T-cell (primary cell): ENCODE measurements at regions not wholly inside any gene's neighbourhood (a gene's known extent, or its start where the extent isn't known, plus 50 kb on each side); places are given as distances from the start of the nearest gene placed in this dataset.

ENCODE experiments used
- ATAC-seq, 4 experiments: fragments of 200-7000 bp in 3 of 4; fragments of 150-1000 bp in 1 of 4; cut with Tn5 transposase; replicated peaks in 1 of 4; 1 replicate in 3 of 4; 2 replicates in 1 of 4; pipeline ENCODE4 v1.10.0; 2021; ENCODE audit warnings: moderate library complexity in 3 of 4, mild to moderate bottlenecking in 2 of 4, moderate number of reproducible peaks in 1 of 4
- CTCF ChIA-PET, 2 donors: fragments of 300-600 bp; sonication (Branson Sonifier 250); formaldehyde crosslinking; loops; one replicate each; lab custom pipeline; 2022; ENCODE audit warnings: antibody characterized with exemption in 2 of 2; lab: Charles Lee
- POLR2A ChIA-PET, 2 donors: fragments of 300-600 bp; sonication (Branson Sonifier 250); formaldehyde crosslinking; loops; one replicate each; lab custom pipeline; 2022; ENCODE audit warnings: antibody characterized with exemption in 2 of 2; lab: Charles Lee
- DNase-seq, 35 experiments: peaks; one replicate each; pipeline versions ENCODE4 v3.0.0 to v3.0.0-alpha.2; 2013 to 2023
- H3K27ac ChIP-seq: one replicate; pipeline ENCODE4 v1.5.1; 2013; ENCODE audit warnings: low read length
- H3K27me3 ChIP-seq, 2 experiments: replicated peaks in 1 of 2; 1 replicate in 1 of 2; 2 replicates in 1 of 2; pipeline versions ENCODE4 v1.6.1 to v1.7.0; 2013; ENCODE audit warnings: low read length in 1 of 2, mixed read lengths in 1 of 2; ENCODE audit not compliant: control insufficient read depth in 2 of 2, insufficient read depth in 2 of 2; ENCODE audit errors: extremely low read depth in 1 of 2
- H3K36me3 ChIP-seq, 2 donors: 1 replicate in 1 of 2; 2 replicates in 1 of 2; pipeline versions ENCODE4 v1.6.1 to v1.7.0; 2013; ENCODE audit warnings: low read length in 1 of 2; ENCODE audit not compliant: control insufficient read depth in 2 of 2, insufficient read depth in 1 of 2; ENCODE audit errors: extremely low read depth in 1 of 2
- H3K4me1 ChIP-seq, 2 experiments: 1 replicate in 1 of 2; 2 replicates in 1 of 2; pipeline versions ENCODE4 v1.6.1 to v1.7.0; 2013; ENCODE audit warnings: low read length in 2 of 2, mixed read lengths in 1 of 2; ENCODE audit not compliant: insufficient read depth in 2 of 2, control insufficient read depth in 1 of 2; ENCODE audit errors: extremely low read depth in 1 of 2
- H3K4me3 ChIP-seq, 2 donors: 1 replicate in 1 of 2; 2 replicates in 1 of 2; pipeline versions ENCODE4 v1.5.1 to v1.7.0; 2013; ENCODE audit warnings: mild to moderate bottlenecking in 2 of 2, low read length in 1 of 2, moderate library complexity in 1 of 2; ENCODE audit not compliant: control insufficient read depth in 1 of 2; ENCODE audit errors: extremely low read depth in 1 of 2
- H3K9me3 ChIP-seq: 2 replicates; pipeline ENCODE4 v1.7.0; 2013
- H3K27ac Mint-ChIP-seq, 2 donors: one replicate each; pipeline ENCODE4 v1.8.0; 2020 to 2021; ENCODE audit warnings: mild to moderate bottlenecking in 2 of 2, mixed read lengths in 2 of 2
- H3K27me3 Mint-ChIP-seq, 2 donors: one replicate each; pipeline ENCODE4 v1.8.0; 2021 to 2022; ENCODE audit warnings: mixed read lengths in 2 of 2
- H3K36me3 Mint-ChIP-seq: one replicate; pipeline ENCODE4 v1.8.0; 2021; ENCODE audit warnings: mixed read lengths
- H3K4me1 Mint-ChIP-seq, 3 donors: one replicate each; pipeline ENCODE4 v1.8.0; 2020 to 2022; ENCODE audit warnings: mixed read lengths in 3 of 3, mild to moderate bottlenecking in 1 of 3
- H3K4me3 Mint-ChIP-seq, 3 donors: one replicate each; pipeline ENCODE4 v1.8.0; 2020 to 2022; ENCODE audit warnings: mild to moderate bottlenecking in 3 of 3, mixed read lengths in 3 of 3, moderate library complexity in 3 of 3
- H3K9me3 Mint-ChIP-seq, 3 donors: one replicate each; pipeline ENCODE4 v1.8.0; 2020 to 2022; ENCODE audit warnings: mixed read lengths in 3 of 3
- WGBS: methylation state at CpG from one replicate; pipeline ENCODE4 v1.1.5; 2013; ENCODE audit warnings: missing lambda C conversion rate; ENCODE audit not compliant: insufficient coverage; 5-methylcytosine and 5-hydroxymethylcytosine counted together

DNA sequence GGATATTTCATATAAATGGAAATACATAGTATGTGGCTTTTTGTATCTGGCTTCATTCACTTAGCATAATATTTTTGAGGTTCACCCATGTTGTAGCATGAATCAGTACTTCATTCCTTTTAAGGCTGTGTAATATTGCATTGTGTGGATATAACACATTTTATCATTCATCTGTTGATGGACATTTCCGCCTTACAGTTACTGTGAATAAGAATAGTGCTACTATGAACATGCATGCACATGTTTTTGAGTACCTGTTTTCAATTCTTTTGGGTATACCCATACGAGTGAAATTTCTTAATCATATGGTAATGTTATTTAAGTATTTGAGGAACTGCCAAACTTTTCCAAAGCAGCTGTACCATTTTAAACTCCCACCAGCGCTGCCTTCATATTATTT is 539.6 kb upstream of the DIPK2B start:
- H3K9me3 ChIP-seq: no peaks in the 10 kb centered on the region
- H3K4me3 Mint-ChIP-seq: no peak overlapping the region
- peaks cover 5% of the 10 kb centered on the region for H3K36me3 Mint-ChIP-seq
- ChIA-PET POLR2A (no interaction called here), CTCF (no interaction called here)
- no peaks in the 10 kb centered on the region for H3K9me3 Mint-ChIP-seq
- H3K27me3 Mint-ChIP-seq: peaks cover 0 to 4% of the 10 kb centered on the region in 2 donors
- no peaks in the 10 kb centered on the region for H3K4me1 Mint-ChIP-seq
- H3K4me3 ChIP-seq: no peak overlapping the region
- no peaks in the 10 kb centered on the region for H3K27me3 ChIP-seq
- no peak overlapping the region for H3K27ac ChIP-seq
- no peaks in the 10 kb centered on the region for H3K4me1 ChIP-seq
- DNase-seq (no peak), ATAC-seq (no peak)
- no peak overlapping the region for H3K27ac Mint-ChIP-seq
- no peaks in the 10 kb centered on the region for H3K36me3 ChIP-seq
- no CpG with 5 or more reads among the region's 3 CpGs for WGBS

GRCh38 chrX:45735571-45735970 is 534.9 kb upstream of the DIPK2B start:
- H3K36me3 ChIP-seq: no peaks in the 10 kb centered on the region
- H3K9me3 ChIP-seq: no peaks in the 10 kb centered on the region
- ATAC-seq: no peak
- H3K4me3 ChIP-seq: no peak overlapping the region
- Mint-ChIP-seq H3K4me3 (no peak overlapping the region), H3K4me1 (no peaks in the 10 kb centered on the region), H3K9me3 (no peaks in the 10 kb centered on the region), H3K36me3 (no peaks in the 10 kb centered on the region), H3K27me3 (peaks cover 0 to 8% of the 10 kb centered on the region in 2 donors), H3K27ac (no peak overlapping the region)
- no CpG with 5 or more reads among the region's 1 CpG for WGBS
- POLR2A ChIA-PET: interaction anchor here in 1 of 2 donors (0.6 kb wide), 1 partner anchor 14 kb away, joined by 7 read pairs; no protein-coding TSS in a partner anchor
- no peak for DNase-seq
- CTCF ChIA-PET: interaction anchor here in 1 of 2 donors (0.7 kb wide), 1 partner anchor 42 kb away, joined by 4 read pairs; no protein-coding TSS in a partner anchor
- no peaks in the 10 kb centered on the region for H3K27me3 ChIP-seq
- H3K4me1 ChIP-seq: no peaks in the 10 kb centered on the region
- no peak overlapping the region for H3K27ac ChIP-seq

- CTCF ChIA-PET: no interaction called here
- H3K4me1 Mint-ChIP-seq: no peaks in the 10 kb centered on the region
Measured at GRCh38 chrX:45731448-45731847, 530.8 kb upstream of the DIPK2B start.

DNA sequence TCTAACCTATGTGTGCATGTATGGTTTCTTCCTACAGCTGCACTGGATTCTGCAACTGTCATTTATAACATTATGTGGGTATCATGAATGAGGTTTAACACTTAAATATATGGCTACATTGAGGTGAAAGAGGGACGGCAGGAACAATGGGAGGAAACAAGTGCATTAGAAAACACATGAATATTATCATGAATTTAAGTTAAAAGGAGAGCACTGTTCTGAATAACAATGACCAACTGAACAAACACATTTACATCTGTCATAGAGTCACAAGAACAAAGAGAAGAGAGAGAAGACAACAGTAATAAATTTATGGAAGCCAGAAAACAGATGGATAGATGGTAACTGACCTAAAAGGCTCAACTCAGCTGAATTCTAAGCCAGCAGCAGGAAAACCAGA is 527.1 kb upstream of the DIPK2B start:
- Histone ChIP-seq H3K4me3 (no peak overlapping the region), H3K27me3 (no peaks in the 10 kb centered on the region), H3K9me3 (no peaks in the 10 kb centered on the region), H3K36me3 (no peaks in the 10 kb centered on the region), H3K4me1 (no peaks in the 10 kb centered on the region), H3K27ac (no peak overlapping the region)
- Mint-ChIP-seq H3K9me3 (no peaks in the 10 kb centered on the region), H3K4me3 (no peak overlapping the region), H3K27ac (no peak overlapping the region), H3K4me1 (no peaks in the 10 kb centered on the region), H3K27me3 (peaks cover 0 to 6% of the 10 kb centered on the region in 2 donors), H3K36me3 (no peaks in the 10 kb centered on the region)
- no peak for ATAC-seq
- CTCF ChIA-PET: no interaction called here
- POLR2A ChIA-PET: no interaction called here
- no peak for DNase-seq
- WGBS: no CpG with 5 or more reads among the region's 1 CpG

More at GRCh38 chrX:45731448-45731847, 530.8 kb upstream of the DIPK2B start:
- ATAC-seq (no peak), DNase-seq (no peak)
- Histone ChIP-seq H3K27ac (no peak overlapping the region), H3K36me3 (no peaks in the 10 kb centered on the region), H3K27me3 (no peaks in the 10 kb centered on the region), H3K9me3 (no peaks in the 10 kb centered on the region), H3K4me1 (no peaks in the 10 kb centered on the region), H3K4me3 (no peak overlapping the region)
- no peaks in the 10 kb centered on the region for H3K9me3 Mint-ChIP-seq
- H3K27ac Mint-ChIP-seq: no peak overlapping the region
- H3K27me3 Mint-ChIP-seq: peaks cover 0 to 8% of the 10 kb centered on the region in 2 donors
- WGBS: 100% methylated on average over 1 of the region's 10 CpGs
- H3K36me3 Mint-ChIP-seq: no peaks in the 10 kb centered on the region
- POLR2A ChIA-PET: no interaction called here
- no peak overlapping the region for H3K4me3 Mint-ChIP-seq

- Mint-ChIP-seq H3K36me3 (no peaks in the 10 kb centered on the region), H3K27me3 (peaks cover 0 to 10% of the 10 kb centered on the region in 2 donors), H3K4me1 (no peaks in the 10 kb centered on the region), H3K27ac (no peak overlapping the region), H3K4me3 (no peak overlapping the region), H3K9me3 (no peaks in the 10 kb centered on the region)
- no peak for DNase-seq
- Histone ChIP-seq H3K4me1 (no peaks in the 10 kb centered on the region), H3K9me3 (no peaks in the 10 kb centered on the region), H3K36me3 (no peaks in the 10 kb centered on the region), H3K27ac (no peak overlapping the region), H3K27me3 (no peaks in the 10 kb centered on the region), H3K4me3 (no peak overlapping the region)
- no peak for ATAC-seq
- ChIA-PET POLR2A (no interaction called here), CTCF (no interaction called here)
- no CpG with 5 or more reads among the region's 3 CpGs for WGBS
Measured at GRCh38 chrX:45722471-45722870, 521.8 kb upstream of the DIPK2B start.

DNA sequence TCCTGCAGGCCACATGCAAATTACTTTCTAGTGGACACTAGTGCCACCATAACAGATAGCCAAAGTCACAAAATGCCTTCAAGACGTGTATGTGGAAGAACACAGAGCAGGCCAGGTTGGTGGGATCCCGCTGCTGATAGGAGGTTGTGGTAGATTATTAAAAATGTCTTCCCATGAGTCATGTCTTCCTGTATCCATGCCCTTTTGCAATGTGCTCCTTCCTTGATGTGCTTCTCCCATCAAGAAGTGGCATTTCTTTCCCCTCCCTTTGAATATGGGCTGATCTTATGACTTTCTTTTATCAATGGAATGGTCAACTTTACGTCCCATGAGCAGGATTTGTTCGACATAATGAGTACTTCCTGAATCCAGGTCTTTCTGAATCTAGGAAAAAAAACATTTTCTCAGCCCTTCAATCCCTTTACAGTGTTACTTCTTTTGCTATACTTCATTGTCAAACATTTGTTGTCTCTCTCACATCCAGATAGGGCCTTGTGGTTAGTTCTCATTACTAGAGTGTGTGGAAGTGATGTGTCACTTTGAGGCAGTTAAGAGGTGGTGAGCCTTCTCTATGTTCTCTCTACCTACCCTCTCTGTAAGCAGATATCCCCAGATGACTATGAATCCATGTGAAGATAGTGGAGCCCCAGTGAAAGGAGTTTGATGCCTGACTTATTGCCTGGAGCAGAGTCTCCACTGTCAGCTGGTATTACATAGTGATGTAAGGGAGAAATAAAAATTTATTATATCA is 519.2 kb upstream of the DIPK2B start:
- Mint-ChIP-seq H3K9me3 (no peaks in the 10 kb centered on the region), H3K27ac (no peak overlapping the region), H3K4me3 (no peak overlapping the region), H3K27me3 (peaks cover 0 to 13% of the 10 kb centered on the region in 2 donors), H3K36me3 (no peaks in the 10 kb centered on the region), H3K4me1 (peaks cover 0 to 12% (median 8%) of the 10 kb centered on the region in 3 donors)
- DNase-seq (no peak), ATAC-seq (no peak)
- no peaks in the 10 kb centered on the region for H3K27me3 ChIP-seq
- no peak overlapping the region for H3K4me3 ChIP-seq
- H3K36me3 ChIP-seq: no peaks in the 10 kb centered on the region
- H3K27ac ChIP-seq: no peak overlapping the region
- POLR2A ChIA-PET: no interaction called here
- no CpG with 5 or more reads among the region's 4 CpGs for WGBS
- CTCF ChIA-PET: no interaction called here
- peaks cover 0 to under 1% of the 10 kb centered on the region in 2 experiments for H3K4me1 ChIP-seq
- H3K9me3 ChIP-seq: no peaks in the 10 kb centered on the region
